HUES48 (cell line): ENCODE measurements at regions not wholly inside any gene's neighbourhood (a gene's known extent, or its start where the extent isn't known, plus 50 kb on each side); places are given as distances from the start of the nearest gene placed in this dataset.
"Not testable (repeated sequence)": the region's sequence is repeated elsewhere in the genome, so short reads cannot be mapped to it uniquely, and the experiment has no call there.

Experiments used
- H3K27ac ChIP-seq: one replicate; pipeline ENCODE4 v1.7.0; 2013; ENCODE audit warnings: low read depth, low read length, inconsistent platforms
- H3K27me3 ChIP-seq: 2 replicates; pipeline ENCODE4 v1.6.1; 2013; ENCODE audit warnings: mild to moderate bottlenecking, low read length; ENCODE audit not compliant: control insufficient read depth, insufficient read depth
- H3K36me3 ChIP-seq: 2 replicates; pipeline ENCODE4 v1.6.1; 2013; ENCODE audit warnings: low read length; ENCODE audit not compliant: control insufficient read depth, insufficient read depth
- H3K4me1 ChIP-seq: 2 replicates; pipeline ENCODE4 v1.6.1; 2013; ENCODE audit warnings: mild to moderate bottlenecking, low read length; ENCODE audit not compliant: control insufficient read depth, insufficient read depth
- H3K4me3 ChIP-seq: 2 replicates; pipeline ENCODE4 v1.5.1; 2013; ENCODE audit warnings: mild to moderate bottlenecking, low read depth, low read length
- H3K9ac ChIP-seq: 2 replicates; pipeline ENCODE4 v1.6.1; 2013; ENCODE audit warnings: mild to moderate bottlenecking, low read depth, low read length, moderate library complexity
- H3K9me3 ChIP-seq: 2 replicates; pipeline ENCODE4 v1.6.1; 2013; ENCODE audit warnings: low read length; ENCODE audit not compliant: control insufficient read depth, insufficient read depth

GRCh38 chr21:10325546-10325945 lies 195.8 kb upstream of the TPTE start:
- Histone ChIP-seq H3K4me3 (peak overlapping the region; percentile 8; the same call in 1 of the 2 replicates), H3K9me3 (peaks cover 55% of the 10 kb centered on the region), H3K9ac (peak overlapping the region; percentile 56; the same call in 1 of the 2 replicates)
- H3K27me3 ChIP-seq, H3K4me1 ChIP-seq, H3K27ac ChIP-seq, H3K36me3 ChIP-seq: not testable (repeated sequence)

GRCh38 chr21:10326146-10326545 lies 195.2 kb upstream of the TPTE start:
- not testable (repeated sequence) for H3K27me3 ChIP-seq, H3K4me1 ChIP-seq, H3K36me3 ChIP-seq, H3K9ac ChIP-seq, H3K27ac ChIP-seq
- H3K9me3 ChIP-seq = peaks cover 61% of the 10 kb centered on the region
- peak overlapping the region; percentile 8; the same call in 1 of the 2 replicates for H3K4me3 ChIP-seq

- H3K9me3 ChIP-seq = peaks cover 84% of the 10 kb centered on the region
- H3K27ac ChIP-seq, H3K9ac ChIP-seq, H3K4me3 ChIP-seq, H3K27me3 ChIP-seq, H3K4me1 ChIP-seq, H3K36me3 ChIP-seq: not testable (repeated sequence)
Observed at GRCh38 chr21:10328646-10329045, 192.7 kb upstream of the TPTE start.

GRCh38 chr21:10330641-10331119 lies 190.7 kb upstream of the TPTE start:
- not testable (repeated sequence) for H3K27me3 ChIP-seq, H3K36me3 ChIP-seq
- peaks cover 87% of the 10 kb centered on the region for H3K9me3 ChIP-seq

GRCh38 chr21:10331134-10331533 lies 190.2 kb upstream of the TPTE start:
- Histone ChIP-seq H3K4me3 (peak overlapping the region; percentile 36; the same call in 1 of the 2 replicates), H3K9me3 (peaks cover 87% of the 10 kb centered on the region)
- not testable (repeated sequence) for H3K36me3 ChIP-seq, H3K4me1 ChIP-seq, H3K27me3 ChIP-seq, H3K27ac ChIP-seq, H3K9ac ChIP-seq

More at GRCh38 chr21:10330641-10331119, 190.7 kb upstream of the TPTE start:
- not testable (repeated sequence) for H3K4me1 ChIP-seq, H3K9ac ChIP-seq, H3K27ac ChIP-seq
- H3K4me3 ChIP-seq = peak overlapping the region; percentile 36; the same call in 1 of the 2 replicates

GRCh38 chr21:10332935-10333334 lies 188.4 kb upstream of the TPTE start:
- H3K9me3 ChIP-seq = peaks cover 83% of the 10 kb centered on the region
- H3K4me1 ChIP-seq, H3K36me3 ChIP-seq, H3K27me3 ChIP-seq, H3K4me3 ChIP-seq, H3K9ac ChIP-seq, H3K27ac ChIP-seq: not testable (repeated sequence)

GRCh38 chr21:10334391-10334790 lies 187.0 kb upstream of the TPTE start:
- H3K4me1 ChIP-seq, H3K36me3 ChIP-seq, H3K27me3 ChIP-seq, H3K4me3 ChIP-seq, H3K9ac ChIP-seq, H3K27ac ChIP-seq: not testable (repeated sequence)
- H3K9me3 ChIP-seq = peaks cover 82% of the 10 kb centered on the region

- H3K27ac ChIP-seq, H3K4me1 ChIP-seq, H3K4me3 ChIP-seq, H3K36me3 ChIP-seq, H3K9ac ChIP-seq, H3K27me3 ChIP-seq: not testable (repeated sequence)
- peaks cover 81% of the 10 kb centered on the region for H3K9me3 ChIP-seq
Observed at GRCh38 chr21:10342261-10342956, 179.0 kb upstream of the TPTE start.

- H3K9me3 ChIP-seq = peaks cover 81% of the 10 kb centered on the region
- H3K4me1 ChIP-seq, H3K27ac ChIP-seq, H3K27me3 ChIP-seq, H3K36me3 ChIP-seq, H3K9ac ChIP-seq: not testable (repeated sequence)
- 0 out of 2 replicates have a peak overlapping the region, but pooled peaks have one; percentile 26 for H3K4me3 ChIP-seq
Observed at GRCh38 chr21:10343146-10343935, 178.0 kb upstream of the TPTE start.

GRCh38 chr21:10344266-10344665 lies 177.1 kb upstream of the TPTE start:
- H3K4me3 ChIP-seq = peak overlapping the region; percentile 20; the same call in 1 of the 2 replicates
- H3K9ac ChIP-seq, H3K27me3 ChIP-seq, H3K36me3 ChIP-seq, H3K27ac ChIP-seq, H3K4me1 ChIP-seq: not testable (repeated sequence)
- H3K9me3 ChIP-seq = peaks cover 81% of the 10 kb centered on the region

GRCh38 chr21:10345178-10345612 lies 176.2 kb upstream of the TPTE start:
- peak overlapping the region; percentile 1; the same call in 1 of the 2 replicates for H3K4me3 ChIP-seq
- H3K9me3 ChIP-seq = peaks cover 74% of the 10 kb centered on the region
- not testable (repeated sequence) for H3K27ac ChIP-seq, H3K36me3 ChIP-seq, H3K9ac ChIP-seq, H3K27me3 ChIP-seq, H3K4me1 ChIP-seq
